Mesodermal cell (in vitro differentiated cells): ENCODE measurements at regions not wholly inside any gene's neighbourhood (a gene's known extent, or its start where the extent isn't known, plus 50 kb on each side); places are given as distances from the start of the nearest gene placed in this dataset.

Experiments
- H3K27ac ChIP-seq: 2 replicates; pipeline ENCODE4 v1.7.0; 2013; ENCODE audit warnings: mild to moderate bottlenecking, low read depth, low read length, moderate library complexity; ENCODE audit not compliant: severe bottlenecking
- H3K36me3 ChIP-seq: 2 replicates; pipeline ENCODE4 v1.7.1; 2013; ENCODE audit warnings: mild to moderate bottlenecking, low read length, moderate library complexity; ENCODE audit not compliant: control insufficient read depth, insufficient read depth
- H3K4me1 ChIP-seq: one replicate; pipeline ENCODE4 v1.7.1; 2013; ENCODE audit warnings: mild to moderate bottlenecking, low read length; ENCODE audit not compliant: insufficient read depth, control insufficient read depth, poor library complexity, severe bottlenecking
- H3K4me3 ChIP-seq: 2 replicates; pipeline ENCODE4 v1.7.0; 2013; ENCODE audit warnings: low read length, control low read depth, mild to moderate bottlenecking; ENCODE audit not compliant: insufficient read depth, poor library complexity, severe bottlenecking; ENCODE audit errors: extremely low read depth
- H3K9me3 ChIP-seq: 2 replicates; pipeline ENCODE4 v1.7.1; 2013; ENCODE audit warnings: mild to moderate bottlenecking, low read length, moderate library complexity; ENCODE audit not compliant: control insufficient read depth
- WGBS, 2 experiments: methylation state at CpG; one replicate each; pipeline ENCODE4 v1.1.5; 2013; ENCODE audit warnings: missing lambda C conversion rate in 2 of 2; ENCODE audit not compliant: insufficient coverage in 2 of 2; 5-methylcytosine and 5-hydroxymethylcytosine counted together

GRCh38 chr16:52597772-52598483, 51.0 kb upstream of the TOX3 start:
- H3K36me3 ChIP-seq, result no peaks in the 10 kb centered on the region
- H3K27ac ChIP-seq, result no peak overlapping the region
- no peak overlapping the region for H3K4me3 ChIP-seq
- H3K9me3 ChIP-seq, result no peaks in the 10 kb centered on the region
- WGBS, 2 experiments, result 74 to 83% methylated on average over 3 to 4 of the region's 5 CpGs
- no peaks in the 10 kb centered on the region for H3K4me1 ChIP-seq

GRCh38 chr16:52597073-52597771, 50.3 kb upstream of the TOX3 start:
- Histone ChIP-seq H3K4me1 (no peaks in the 10 kb centered on the region), H3K36me3 (no peaks in the 10 kb centered on the region), H3K4me3 (no peak overlapping the region), H3K27ac (no peak overlapping the region), H3K9me3 (no peaks in the 10 kb centered on the region)
- WGBS, 2 experiments, result 67 to 86% methylated on average over 1 to 2 of the region's 3 CpGs
